ENCODE measurements at regions not wholly inside any gene's neighbourhood (a gene's known extent, or its start where the extent isn't known, plus 50 kb on each side); places are given as distances from the start of the nearest gene placed in this dataset.

- TF ChIP-seq EZH2 (IDR thresholded peaks at IDR 0.05; ENCODE audit: insufficient read depth, poor library complexity, severe bottlenecking) (no peak), EZH2phosphoT487 (IDR thresholded peaks at IDR 0.05; ENCODE audit: insufficient read depth, low read depth) (no peak)
Measured at GRCh38 chr21:39050841-39051587, 132.2 kb downstream of the PSMG1 start.

All from GM23248 (cell line).